SK-N-MC (cell line): ENCODE measurements at regions not wholly inside any gene's neighbourhood (a gene's known extent, or its start where the extent isn't known, plus 50 kb on each side); places are given as distances from the start of the nearest gene placed in this dataset.

ENCODE experiments used
- DNase-seq: peaks from one replicate; pipeline ENCODE4 v3.0.0-alpha.2; 2011; ENCODE audit warnings: low read depth, low spot score
- H3K27ac ChIP-seq: fragments of 200-600 bp; sonication (generic); 2 replicates; pipeline ENCODE4 v1.5.1; 2016; ENCODE audit warnings: mixed run types
- H3K36me3 ChIP-seq: fragments of 200-600 bp; sonication (generic); 2 replicates; pipeline ENCODE4 v1.6.1; 2017; ENCODE audit warnings: antibody characterized with exemption, low read length, mixed read lengths; ENCODE audit not compliant: insufficient read depth
- H3K4me3 ChIP-seq: fragments of 200-600 bp; sonication (generic); 2 replicates; pipeline ENCODE4 v1.5.1; 2016
- H3K9ac ChIP-seq: fragments of 200-600 bp; sonication (generic); 2 replicates; pipeline ENCODE4 v1.8.0; 2017; ENCODE audit warnings: mixed run types, mixed read lengths; ENCODE audit not compliant: insufficient read length
- H3K9me3 ChIP-seq: fragments of 200-600 bp; sonication (generic); 2 replicates; pipeline ENCODE4 v1.6.1; 2017; ENCODE audit warnings: low read depth, mild to moderate bottlenecking, antibody characterized with exemption, low read length, moderate library complexity, mixed read lengths
- EZH2 ChIP-seq: fragments of 200-600 bp; sonication (generic); IDR thresholded peaks from one replicate; pipeline ENCODE4 v1.6.1; 2017; ENCODE audit warnings: antibody characterized with exemption
- FOXP2 ChIP-seq: optimal IDR thresholded peaks from 2 replicates; pipeline ENCODE3; 2011; ENCODE audit warnings: mild to moderate bottlenecking, moderate library complexity; ENCODE audit not compliant: insufficient read depth; ENCODE audit errors: extremely low read length, control extremely low read depth
- POLR2AphosphoS5 ChIP-seq: IDR thresholded peaks from 2 replicates; pipeline ENCODE4 v1.6.1; 2012; ENCODE audit warnings: mild to moderate bottlenecking, low read depth, low read length, borderline replicate concordance

DNA sequence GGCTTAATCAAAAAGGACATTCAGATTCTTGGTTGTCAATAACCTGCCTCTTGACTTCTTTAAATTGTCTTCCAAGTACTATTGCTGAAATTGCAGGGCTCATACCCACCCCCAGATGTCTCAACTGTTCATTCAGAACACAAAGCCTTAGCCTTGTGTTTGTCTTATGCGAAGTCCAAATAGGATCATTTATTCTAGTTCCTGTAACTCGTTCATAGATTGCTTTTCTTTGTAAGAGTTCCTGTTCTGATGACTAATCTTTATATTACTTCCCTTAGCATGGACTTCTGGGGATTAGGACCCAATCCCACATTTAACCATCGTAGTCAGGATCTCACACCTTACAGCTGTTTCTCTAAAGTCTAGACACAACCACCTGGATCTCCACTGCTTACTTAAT is 226.0 kb downstream of the VEGFC start:
- TF ChIP-seq FOXP2 (no peak), EZH2 (no peak), POLR2AphosphoS5 (no peak)

GRCh38 chr4:176568238-176568637 is 224.5 kb downstream of the VEGFC start:
- H3K9ac ChIP-seq: no peak overlapping the region
- TF ChIP-seq FOXP2 (no peak), POLR2AphosphoS5 (no peak), EZH2 (no peak)
- no peak overlapping the region for H3K4me3 ChIP-seq
- DNase-seq: no peak
- no peaks in the 10 kb centered on the region for H3K36me3 ChIP-seq
- no peaks in the 10 kb centered on the region for H3K9me3 ChIP-seq
- no peak overlapping the region for H3K27ac ChIP-seq

More for the DNA sequence above, 226.0 kb downstream of the VEGFC start:
- Histone ChIP-seq H3K36me3 (no peaks in the 10 kb centered on the region), H3K27ac (no peak overlapping the region), H3K4me3 (no peak overlapping the region), H3K9ac (no peak overlapping the region), H3K9me3 (no peaks in the 10 kb centered on the region)
- no peak for DNase-seq

DNA sequence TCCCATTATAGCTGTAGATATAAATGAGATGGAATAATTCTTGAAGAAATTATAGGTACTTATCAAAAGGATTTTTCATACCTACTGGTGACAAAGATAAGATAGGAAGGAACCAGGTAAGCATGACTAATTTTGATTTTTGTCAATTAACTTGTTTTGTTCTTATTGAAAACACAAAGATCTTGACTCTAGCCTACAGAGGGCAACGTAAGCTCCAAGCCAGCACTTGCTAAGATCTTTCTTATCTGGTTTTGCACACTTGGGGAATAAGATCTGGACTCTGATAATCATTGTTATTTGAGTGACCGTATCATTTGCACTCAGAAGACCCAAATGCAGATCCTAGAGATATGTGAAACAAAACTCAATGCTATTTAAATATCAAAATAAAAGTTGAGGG is 223.4 kb downstream of the VEGFC start:
- TF ChIP-seq POLR2AphosphoS5 (no peak), EZH2 (no peak), FOXP2 (no peak)
- Histone ChIP-seq H3K27ac (no peak overlapping the region), H3K36me3 (no peaks in the 10 kb centered on the region), H3K9ac (no peak overlapping the region), H3K4me3 (no peak overlapping the region), H3K9me3 (no peaks in the 10 kb centered on the region)
- DNase-seq: no peak

- Histone ChIP-seq H3K4me3 (no peak overlapping the region), H3K9me3 (no peaks in the 10 kb centered on the region), H3K9ac (no peak overlapping the region), H3K27ac (no peak overlapping the region), H3K36me3 (no peaks in the 10 kb centered on the region)
- TF ChIP-seq POLR2AphosphoS5 (no peak), EZH2 (no peak), FOXP2 (no peak)
- DNase-seq: no peak
These were observed 221.5 kb downstream of the VEGFC start for GRCh38 chr4:176571206-176571605.

DNA sequence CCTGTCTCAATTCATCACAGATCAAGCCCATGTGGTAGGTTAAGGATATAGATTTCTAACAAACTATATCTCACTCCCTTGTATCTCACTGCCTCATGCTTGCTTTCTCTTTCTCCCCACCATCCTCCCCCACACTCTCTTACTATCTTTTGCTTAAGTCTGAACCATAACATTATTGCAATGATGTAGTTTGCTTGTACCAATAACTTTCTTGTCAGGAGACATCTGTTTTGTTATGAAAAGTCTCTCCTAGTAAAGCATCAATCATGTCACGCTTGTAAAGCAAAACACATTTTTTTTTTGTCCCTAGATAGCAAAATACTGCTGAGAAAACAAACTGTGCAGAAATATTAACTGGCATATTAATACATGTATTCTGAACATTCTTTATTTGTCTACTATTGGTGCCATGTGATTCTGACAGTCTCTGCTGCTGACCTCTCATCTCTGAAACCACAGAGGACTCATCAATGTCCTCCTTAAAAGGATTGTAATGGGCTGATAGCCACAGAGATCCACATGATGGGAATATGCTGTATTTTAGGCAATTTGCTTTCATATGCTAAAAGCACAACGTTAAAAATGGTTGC is 217.5 kb downstream of the VEGFC start:
- H3K9me3 ChIP-seq: no peaks in the 10 kb centered on the region
- no peak overlapping the region for H3K27ac ChIP-seq
- DNase-seq: no peak
- no peak overlapping the region for H3K9ac ChIP-seq
- no peaks in the 10 kb centered on the region for H3K36me3 ChIP-seq
- no peak overlapping the region for H3K4me3 ChIP-seq
- TF ChIP-seq POLR2AphosphoS5: no peak
- no peak for TF ChIP-seq FOXP2
- TF ChIP-seq EZH2: no peak

GRCh38 chr4:176579226-176579625 is 213.5 kb downstream of the VEGFC start:
- Histone ChIP-seq H3K27ac (no peak overlapping the region), H3K36me3 (no peaks in the 10 kb centered on the region), H3K9me3 (no peaks in the 10 kb centered on the region), H3K4me3 (no peak overlapping the region), H3K9ac (no peak overlapping the region)
- TF ChIP-seq EZH2: no peak
- DNase-seq: no peak

- H3K36me3 ChIP-seq: no peaks in the 10 kb centered on the region
- no peak overlapping the region for H3K27ac ChIP-seq
- no peak overlapping the region for H3K4me3 ChIP-seq
- H3K9ac ChIP-seq: no peak overlapping the region
- TF ChIP-seq FOXP2 (no peak), POLR2AphosphoS5 (no peak), EZH2 (no peak)
- no peaks in the 10 kb centered on the region for H3K9me3 ChIP-seq
- no peak for DNase-seq
These were observed 209.4 kb downstream of the VEGFC start for GRCh38 chr4:176583278-176583677.

DNA sequence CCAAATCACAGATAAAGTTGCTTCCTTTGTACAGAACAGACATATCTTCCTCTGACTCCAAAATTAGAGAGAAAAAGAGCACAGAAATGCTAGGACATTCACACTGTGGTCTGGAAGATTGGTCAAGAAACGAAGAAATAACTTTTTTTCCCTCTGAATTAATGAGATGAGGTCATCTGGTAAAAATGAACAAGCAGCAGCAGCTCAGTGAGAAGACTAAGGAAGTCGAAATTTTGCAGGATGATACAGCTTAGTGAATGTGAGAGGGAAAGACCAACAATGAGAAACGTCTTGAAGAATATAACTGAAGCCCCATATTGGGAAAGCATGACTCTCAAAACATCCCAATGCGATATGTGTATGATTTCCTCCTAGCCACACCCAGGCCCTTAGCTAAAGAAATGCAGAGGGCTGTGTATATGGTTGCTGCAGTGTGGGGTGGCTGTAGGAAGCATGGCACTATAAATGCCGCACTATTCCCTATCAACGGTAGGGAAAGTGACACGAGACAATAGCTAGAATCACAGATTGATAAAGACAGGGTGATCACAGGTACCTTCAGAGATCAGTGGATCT is 208.6 kb downstream of the VEGFC start:
- no peak overlapping the region for H3K27ac ChIP-seq
- TF ChIP-seq POLR2AphosphoS5 (no peak), EZH2 (no peak), FOXP2 (no peak)
- H3K9me3 ChIP-seq: no peaks in the 10 kb centered on the region
- no peak overlapping the region for H3K4me3 ChIP-seq
- H3K36me3 ChIP-seq: no peaks in the 10 kb centered on the region
- DNase-seq: no peak
- H3K9ac ChIP-seq: no peak overlapping the region

- no peaks in the 10 kb centered on the region for H3K36me3 ChIP-seq
- no peak overlapping the region for H3K4me3 ChIP-seq
- TF ChIP-seq POLR2AphosphoS5 (no peak), FOXP2 (no peak), EZH2 (no peak)
- no peaks in the 10 kb centered on the region for H3K9me3 ChIP-seq
- H3K9ac ChIP-seq: no peak overlapping the region
- DNase-seq: no peak
- H3K27ac ChIP-seq: no peak overlapping the region
These were observed 204.8 kb downstream of the VEGFC start for GRCh38 chr4:176587920-176588319.
